ENCODE measurements at regions not wholly inside any gene's neighbourhood (a gene's known extent, or its start where the extent isn't known, plus 50 kb on each side); places are given as distances from the start of the nearest gene placed in this dataset.

GRCh38 chr10:114879541-114880158, 58.1 kb downstream of the FHIP2A start (continued):
- no peak for TF ChIP-seq POU6F1 (CRISPR knock-in tag; IDR thresholded peaks at IDR 0.05; ENCODE audit: borderline replicate concordance, low read depth)
- TF ChIP-seq ESRRG (CRISPR knock-in tag; IDR thresholded peaks at IDR 0.05), result no peak
- no peak for TF ChIP-seq PPARA (CRISPR knock-in tag; IDR thresholded peaks at IDR 0.05; ENCODE audit: borderline replicate concordance)
- no peak for TF ChIP-seq ISL1 (CRISPR knock-in tag; IDR thresholded peaks at IDR 0.05)

- TF ChIP-seq ZNF8 (CRISPR knock-in tag; IDR thresholded peaks at IDR 0.05), result no peak
- no peak for TF ChIP-seq TOX (CRISPR knock-in tag; IDR thresholded peaks at IDR 0.05; ENCODE audit: borderline replicate concordance)
- TF ChIP-seq ZNF70 (CRISPR knock-in tag; IDR thresholded peaks at IDR 0.05), result no peak
- no peak for TF ChIP-seq GLIS3 (CRISPR knock-in tag; IDR thresholded peaks at IDR 0.05)
- TF ChIP-seq TSHZ2 (CRISPR knock-in tag; IDR thresholded peaks at IDR 0.05), result no peak
- TF ChIP-seq ISL1 (CRISPR knock-in tag; IDR thresholded peaks at IDR 0.05), result no peak
- TF ChIP-seq ZNF565 (CRISPR knock-in tag; conservative IDR thresholded peaks at IDR 0.05; ENCODE audit: low read depth), result no peak
- no peak for TF ChIP-seq SNAI2 (CRISPR knock-in tag; IDR thresholded peaks at IDR 0.05)
- no peak for TF ChIP-seq TCF4 (CRISPR knock-in tag; IDR thresholded peaks at IDR 0.05; ENCODE audit: borderline replicate concordance)
- no peak for TF ChIP-seq PATZ1 (CRISPR knock-in tag; IDR thresholded peaks at IDR 0.05; ENCODE audit: borderline replicate concordance)
- TF ChIP-seq CSDC2 (CRISPR knock-in tag; IDR thresholded peaks at IDR 0.05), result no peak
- no peak for TF ChIP-seq BACH2 (CRISPR knock-in tag; IDR thresholded peaks at IDR 0.05; ENCODE audit: borderline replicate concordance)
- TF ChIP-seq CSRNP3 (CRISPR knock-in tag; IDR thresholded peaks at IDR 0.05), result no peak
- TF ChIP-seq ARNTL (CRISPR knock-in tag; IDR thresholded peaks at IDR 0.05; ENCODE audit: borderline replicate concordance, low read depth), result no peak
- no peak for TF ChIP-seq OSR1 (CRISPR knock-in tag; IDR thresholded peaks at IDR 0.05)
- TF ChIP-seq PPARA (CRISPR knock-in tag; IDR thresholded peaks at IDR 0.05; ENCODE audit: borderline replicate concordance), result no peak
- TF ChIP-seq ESRRG (CRISPR knock-in tag; IDR thresholded peaks at IDR 0.05), result no peak
- no peak for TF ChIP-seq RARB (CRISPR knock-in tag; IDR thresholded peaks at IDR 0.05)
- ATAC-seq, result peak; percentile 20; the same call in 2 of the 3 replicates
Observed at GRCh38 chr10:114881417-114881816, 56.6 kb upstream of the TRUB1 start.

- no peak for TF ChIP-seq ARNTL (CRISPR knock-in tag; IDR thresholded peaks at IDR 0.05; ENCODE audit: borderline replicate concordance, low read depth)
- no peak for ATAC-seq
Observed at GRCh38 chr10:114881901-114882300, 56.1 kb upstream of the TRUB1 start.

GRCh38 chr10:114885443-114885842, 52.6 kb upstream of the TRUB1 start:
- peak; percentile 34; the same call in 1 of the 2 replicates for TF ChIP-seq TCF4 (CRISPR knock-in tag; IDR thresholded peaks at IDR 0.05; ENCODE audit: borderline replicate concordance)
- TF ChIP-seq ISL1 (CRISPR knock-in tag; IDR thresholded peaks at IDR 0.05), result peak; percentile 27; the same call in 1 of the 2 replicates
- no peak for TF ChIP-seq CSRNP3 (CRISPR knock-in tag; IDR thresholded peaks at IDR 0.05)
- no peak for ATAC-seq
